GM23338 (cell line): ENCODE measurements at regions not wholly inside any gene's neighbourhood (a gene's known extent, or its start where the extent isn't known, plus 50 kb on each side); places are given as distances from the start of the nearest gene placed in this dataset.

Experiments used
- ATAC-seq: fragments of 200-7000 bp; cut with Tn5 transposase; 3 replicates; pipeline ENCODE4 v1.9.1; 2020
- DNase-seq: peaks from one replicate; pipeline ENCODE4 v3.0.0-alpha.2; 2015; ENCODE audit warnings: low spot score
- H2AFZ ChIP-seq: fragments of 200-600 bp; sonication (generic); 2 replicates; pipeline ENCODE4 v1.8.0; 2016; ENCODE audit warnings: antibody characterized with exemption, mild to moderate bottlenecking, moderate library complexity
- H3F3A ChIP-seq: fragments of 200-600 bp; sonication (generic); replicated peaks from 2 replicates; pipeline ENCODE4 v1.8.0; 2017; ENCODE audit warnings: antibody characterized with exemption, mixed run types, low read depth
- H3K27ac ChIP-seq: fragments of 200-600 bp; sonication (generic); 2 replicates; pipeline ENCODE4 v1.6.1; 2016; ENCODE audit warnings: low read depth
- H3K27me3 ChIP-seq: fragments of 200-600 bp; sonication (generic); 2 replicates; pipeline ENCODE4 v1.8.0; 2016; ENCODE audit warnings: mild to moderate bottlenecking, mixed run types, moderate library complexity; ENCODE audit not compliant: insufficient read depth
- H3K36me3 ChIP-seq: fragments of 200-600 bp; sonication (generic); 2 replicates; pipeline ENCODE4 v1.8.0; 2016; ENCODE audit warnings: mild to moderate bottlenecking; ENCODE audit not compliant: insufficient read depth
- H3K4me1 ChIP-seq: fragments of 200-600 bp; sonication (generic); 2 replicates; pipeline ENCODE4 v1.8.0; 2016; ENCODE audit warnings: mild to moderate bottlenecking, moderate library complexity; ENCODE audit not compliant: insufficient read depth
- H3K4me2 ChIP-seq: fragments of 200-600 bp; sonication (generic); 2 replicates; pipeline ENCODE4 v1.7.1; 2017; ENCODE audit warnings: mixed run types
- H3K4me3 ChIP-seq: fragments of 200-600 bp; sonication (generic); 2 replicates; pipeline ENCODE4 v1.6.1; 2016; ENCODE audit warnings: mixed run types
- H3K79me2 ChIP-seq: fragments of 200-600 bp; sonication (generic); replicated peaks from 2 replicates; pipeline ENCODE4 v1.8.0; 2017; ENCODE audit warnings: mild to moderate bottlenecking; ENCODE audit not compliant: insufficient read depth
- H3K9me2 ChIP-seq: fragments of 200-600 bp; sonication (generic); 2 replicates; pipeline ENCODE4 v1.8.0; 2017; ENCODE audit not compliant: insufficient read depth
- H4K20me1 ChIP-seq: fragments of 200-600 bp; sonication (generic); replicated peaks from 2 replicates; pipeline ENCODE4 v1.8.0; 2017; ENCODE audit warnings: mild to moderate bottlenecking; ENCODE audit not compliant: insufficient read depth
- H3K27ac Mint-ChIP-seq: 2 replicates; pipeline ENCODE4 v1.8.0; 2020; ENCODE audit warnings: inconsistent platforms, mild to moderate bottlenecking, moderate library complexity, mixed read lengths
- H3K27me3 Mint-ChIP-seq: 3 replicates; pipeline ENCODE4 v1.8.0; 2022; ENCODE audit warnings: low read depth, mild to moderate bottlenecking, moderate library complexity, mixed read lengths, inconsistent platforms; ENCODE audit not compliant: insufficient read depth, poor library complexity
- H3K36me3 Mint-ChIP-seq: 3 replicates; pipeline ENCODE4 v1.8.0; 2021; ENCODE audit warnings: low read depth, mild to moderate bottlenecking, inconsistent platforms, moderate library complexity, mixed read lengths
- H3K4me1 Mint-ChIP-seq: 3 replicates; pipeline ENCODE4 v1.8.0; 2020; ENCODE audit warnings: mild to moderate bottlenecking, inconsistent platforms, mixed read lengths
- H3K4me3 Mint-ChIP-seq: 3 replicates; pipeline ENCODE4 v1.8.0; 2021; ENCODE audit warnings: moderate library complexity, mild to moderate bottlenecking, inconsistent platforms, mixed read lengths
- H3K9me3 Mint-ChIP-seq: 3 replicates; pipeline ENCODE4 v1.8.0; 2020; ENCODE audit warnings: moderate library complexity, mild to moderate bottlenecking, inconsistent platforms, mixed read lengths
- CREB1 ChIP-seq: fragments of 250-450 bp; sonication (Bioruptor Pico); IDR thresholded peaks from 2 replicates; pipeline ENCODE4 v1.5.0; 2020; ENCODE audit warnings: low read depth, mild to moderate bottlenecking, moderate library complexity
- ETS1 ChIP-seq: IDR thresholded peaks from 2 replicates; pipeline ENCODE4 v1.6.1; 2016; ENCODE audit warnings: antibody characterized with exemption
- EZH2 ChIP-seq: fragments of 200-600 bp; sonication (generic); IDR thresholded peaks from one replicate; pipeline ENCODE4 v1.8.0; 2017; ENCODE audit warnings: antibody characterized with exemption, mild to moderate bottlenecking, low read depth; ENCODE audit not compliant: unreplicated experiment
- EZH2phosphoT487 ChIP-seq: fragments of 200-600 bp; sonication (generic); IDR thresholded peaks from one replicate; pipeline ENCODE4 v1.8.1; 2018; ENCODE audit warnings: antibody characterized with exemption; ENCODE audit not compliant: unreplicated experiment
- JUNB ChIP-seq: IDR thresholded peaks from one replicate; pipeline ENCODE4 v1.6.1; 2016; ENCODE audit warnings: antibody characterized with exemption; ENCODE audit not compliant: unreplicated experiment
- STAT1 ChIP-seq: IDR thresholded peaks from one replicate; pipeline ENCODE4 v1.6.1; 2016; ENCODE audit warnings: antibody characterized with exemption; ENCODE audit not compliant: unreplicated experiment
- ZNF114 ChIP-seq: fragments of 250-450 bp; sonication (Bioruptor Pico); IDR thresholded peaks from 2 replicates; pipeline ENCODE4 v1.5.0; 2020; ENCODE audit warnings: mild to moderate bottlenecking, moderate library complexity
- TF ChIP-seq, protein P1 (sequence below), 2 experiments: fragments of 200-600 bp in 1 of 2; sonication (generic) in 1 of 2; conservative IDR thresholded peaks; 2 replicates each; pipeline versions ENCODE4 v1.5.1 to v1.6.1; 2016 to 2017; ENCODE audit warnings: antibody characterized with exemption in 2 of 2, low read depth in 2 of 2, mild to moderate bottlenecking in 2 of 2, moderate library complexity in 1 of 2
- TF ChIP-seq, protein P2 (sequence below): IDR thresholded peaks from one replicate; pipeline ENCODE4 v1.6.1; 2018; ENCODE audit warnings: antibody characterized with exemption; ENCODE audit not compliant: unreplicated experiment

- TF ChIP-seq ETS1 (no peak), CREB1 (CRISPR knock-in tag) (no peak), STAT1 (no peak), ZNF114 (no peak), JUNB (no peak)
- TF ChIP-seq, protein P1, sequence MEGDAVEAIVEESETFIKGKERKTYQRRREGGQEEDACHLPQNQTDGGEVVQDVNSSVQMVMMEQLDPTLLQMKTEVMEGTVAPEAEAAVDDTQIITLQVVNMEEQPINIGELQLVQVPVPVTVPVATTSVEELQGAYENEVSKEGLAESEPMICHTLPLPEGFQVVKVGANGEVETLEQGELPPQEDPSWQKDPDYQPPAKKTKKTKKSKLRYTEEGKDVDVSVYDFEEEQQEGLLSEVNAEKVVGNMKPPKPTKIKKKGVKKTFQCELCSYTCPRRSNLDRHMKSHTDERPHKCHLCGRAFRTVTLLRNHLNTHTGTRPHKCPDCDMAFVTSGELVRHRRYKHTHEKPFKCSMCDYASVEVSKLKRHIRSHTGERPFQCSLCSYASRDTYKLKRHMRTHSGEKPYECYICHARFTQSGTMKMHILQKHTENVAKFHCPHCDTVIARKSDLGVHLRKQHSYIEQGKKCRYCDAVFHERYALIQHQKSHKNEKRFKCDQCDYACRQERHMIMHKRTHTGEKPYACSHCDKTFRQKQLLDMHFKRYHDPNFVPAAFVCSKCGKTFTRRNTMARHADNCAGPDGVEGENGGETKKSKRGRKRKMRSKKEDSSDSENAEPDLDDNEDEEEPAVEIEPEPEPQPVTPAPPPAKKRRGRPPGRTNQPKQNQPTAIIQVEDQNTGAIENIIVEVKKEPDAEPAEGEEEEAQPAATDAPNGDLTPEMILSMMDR (conservative IDR thresholded peaks at IDR 0.05; ENCODE audit: low read depth in 2 of 2): no peak
- TF ChIP-seq, protein P2, sequence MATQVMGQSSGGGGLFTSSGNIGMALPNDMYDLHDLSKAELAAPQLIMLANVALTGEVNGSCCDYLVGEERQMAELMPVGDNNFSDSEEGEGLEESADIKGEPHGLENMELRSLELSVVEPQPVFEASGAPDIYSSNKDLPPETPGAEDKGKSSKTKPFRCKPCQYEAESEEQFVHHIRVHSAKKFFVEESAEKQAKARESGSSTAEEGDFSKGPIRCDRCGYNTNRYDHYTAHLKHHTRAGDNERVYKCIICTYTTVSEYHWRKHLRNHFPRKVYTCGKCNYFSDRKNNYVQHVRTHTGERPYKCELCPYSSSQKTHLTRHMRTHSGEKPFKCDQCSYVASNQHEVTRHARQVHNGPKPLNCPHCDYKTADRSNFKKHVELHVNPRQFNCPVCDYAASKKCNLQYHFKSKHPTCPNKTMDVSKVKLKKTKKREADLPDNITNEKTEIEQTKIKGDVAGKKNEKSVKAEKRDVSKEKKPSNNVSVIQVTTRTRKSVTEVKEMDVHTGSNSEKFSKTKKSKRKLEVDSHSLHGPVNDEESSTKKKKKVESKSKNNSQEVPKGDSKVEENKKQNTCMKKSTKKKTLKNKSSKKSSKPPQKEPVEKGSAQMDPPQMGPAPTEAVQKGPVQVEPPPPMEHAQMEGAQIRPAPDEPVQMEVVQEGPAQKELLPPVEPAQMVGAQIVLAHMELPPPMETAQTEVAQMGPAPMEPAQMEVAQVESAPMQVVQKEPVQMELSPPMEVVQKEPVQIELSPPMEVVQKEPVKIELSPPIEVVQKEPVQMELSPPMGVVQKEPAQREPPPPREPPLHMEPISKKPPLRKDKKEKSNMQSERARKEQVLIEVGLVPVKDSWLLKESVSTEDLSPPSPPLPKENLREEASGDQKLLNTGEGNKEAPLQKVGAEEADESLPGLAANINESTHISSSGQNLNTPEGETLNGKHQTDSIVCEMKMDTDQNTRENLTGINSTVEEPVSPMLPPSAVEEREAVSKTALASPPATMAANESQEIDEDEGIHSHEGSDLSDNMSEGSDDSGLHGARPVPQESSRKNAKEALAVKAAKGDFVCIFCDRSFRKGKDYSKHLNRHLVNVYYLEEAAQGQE: no peak
Observed at GRCh38 chr2:64735504-64735903, 81.8 kb upstream of the SERTAD2 start (continued).

GRCh38 chr2:64737547-64737946 is 83.8 kb upstream of the SERTAD2 start:
- no peaks in the 10 kb centered on the region for H3K27me3 ChIP-seq
- H3K9me3 Mint-ChIP-seq: no peaks in the 10 kb centered on the region
- no peak overlapping the region for H3K27ac Mint-ChIP-seq
- H4K20me1 ChIP-seq: no peaks in the 10 kb centered on the region
- H2AFZ ChIP-seq: no peak overlapping the region
- H3K27ac ChIP-seq: no peak overlapping the region
- DNase-seq (no peak), ATAC-seq (no peak)
- H3K9me2 ChIP-seq: no peaks in the 10 kb centered on the region
- no peaks in the 10 kb centered on the region for H3K36me3 Mint-ChIP-seq
- H3K4me3 ChIP-seq: no peak overlapping the region
- peaks cover 3% of the 10 kb centered on the region for H3K27me3 Mint-ChIP-seq
- no peaks in the 10 kb centered on the region for H3K36me3 ChIP-seq
- H3F3A ChIP-seq: no peaks in the 10 kb centered on the region
- H3K4me2 ChIP-seq: no peak overlapping the region
- H3K4me1 ChIP-seq: no peaks in the 10 kb centered on the region
- TF ChIP-seq EZH2: no peak
- TF ChIP-seq EZH2phosphoT487: no peak
- no peak for TF ChIP-seq JUNB
- TF ChIP-seq CREB1 (CRISPR knock-in tag): no peak
- H3K4me1 Mint-ChIP-seq: no peaks in the 10 kb centered on the region
- no peaks in the 10 kb centered on the region for H3K79me2 ChIP-seq
- no peak overlapping the region for H3K4me3 Mint-ChIP-seq
